Dendritic cell treated with granulocyte-macrophage colony-stimulating factor and Interleukin-4, amounts not matched to agents 40 ng/mL and 50 ng/mL, for 4 days (primary cell): ENCODE measurements at regions not wholly inside any gene's neighbourhood (a gene's known extent, or its start where the extent isn't known, plus 50 kb on each side); places are given as distances from the start of the nearest gene placed in this dataset.

Source experiments
- H3K27ac Mint-ChIP-seq: one replicate; pipeline ENCODE4 v1.8.0; 2022; ENCODE audit warnings: mild to moderate bottlenecking, mixed read lengths
- H3K27me3 Mint-ChIP-seq: one replicate; pipeline ENCODE4 v1.8.0; 2022; ENCODE audit warnings: mild to moderate bottlenecking, mixed read lengths
- H3K36me3 Mint-ChIP-seq: one replicate; pipeline ENCODE4 v1.8.0; 2022; ENCODE audit warnings: low read depth, mixed read lengths
- H3K4me1 Mint-ChIP-seq: one replicate; pipeline ENCODE4 v1.8.0; 2022; ENCODE audit warnings: low read depth, mixed read lengths
- H3K4me3 Mint-ChIP-seq: one replicate; pipeline ENCODE4 v1.8.0; 2022; ENCODE audit warnings: mild to moderate bottlenecking, moderate library complexity, mixed read lengths
- H3K9me3 Mint-ChIP-seq: one replicate; pipeline ENCODE4 v1.8.0; 2022; ENCODE audit warnings: mixed read lengths
- intact Hi-C: fragments of 100-400 bp; cut with micrococcal nuclease; formaldehyde crosslinking; loops from one replicate; pipeline ENCODE4 v1.15.0; 2022

DNA sequence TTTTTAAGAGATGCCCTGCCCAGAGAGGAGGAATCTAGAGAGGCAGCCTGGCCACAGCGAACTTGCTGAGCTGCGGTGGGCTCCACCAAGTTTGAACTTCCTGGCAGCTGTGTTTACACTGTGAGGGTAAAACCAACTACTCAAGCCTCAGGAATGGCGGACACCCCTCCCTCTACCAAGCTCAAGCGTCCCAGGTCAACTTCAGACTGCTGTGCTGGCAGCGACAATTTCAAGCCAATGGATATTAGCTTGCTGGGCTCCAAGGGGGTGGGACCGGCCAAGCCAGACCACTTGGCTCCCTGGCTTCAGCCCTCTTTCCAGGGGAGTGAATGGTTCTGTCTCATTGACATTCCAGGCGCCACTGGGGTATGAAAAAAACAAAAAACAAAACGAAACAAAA, 289.4 kb downstream of the KCNS3 start:
- Mint-ChIP-seq H3K4me3 (no peak overlapping the region), H3K27ac (no peak overlapping the region), H3K4me1 (no peaks in the 10 kb centered on the region), H3K9me3 (no peaks in the 10 kb centered on the region), H3K36me3 (no peaks in the 10 kb centered on the region), H3K27me3 (no peaks in the 10 kb centered on the region)
- intact Hi-C loops: no loop called here

DNA sequence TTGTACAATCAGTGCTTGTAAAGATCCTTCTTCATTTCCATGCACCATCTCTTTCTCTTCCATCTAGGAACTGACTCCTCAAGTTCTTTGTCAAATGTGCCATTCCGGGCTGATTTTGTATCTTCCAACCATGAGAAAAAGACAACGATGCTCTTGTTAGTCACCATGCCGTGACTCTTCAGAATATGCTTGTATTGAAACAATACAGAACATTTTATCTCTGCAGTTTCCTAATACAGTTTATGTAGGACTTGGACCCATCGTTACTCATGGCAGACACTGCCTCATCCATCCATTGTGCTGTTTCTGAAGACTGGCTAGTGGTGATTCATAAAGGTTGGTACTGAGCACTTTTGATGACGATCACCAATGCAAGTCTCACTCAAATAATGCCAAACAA, 283.2 kb downstream of the KCNS3 start:
- no peaks in the 10 kb centered on the region for H3K4me1 Mint-ChIP-seq
- intact Hi-C loops: no loop called here
- H3K27me3 Mint-ChIP-seq: no peaks in the 10 kb centered on the region
- no peaks in the 10 kb centered on the region for H3K9me3 Mint-ChIP-seq
- H3K4me3 Mint-ChIP-seq: no peak overlapping the region
- H3K27ac Mint-ChIP-seq: no peak overlapping the region
- no peaks in the 10 kb centered on the region for H3K36me3 Mint-ChIP-seq

DNA sequence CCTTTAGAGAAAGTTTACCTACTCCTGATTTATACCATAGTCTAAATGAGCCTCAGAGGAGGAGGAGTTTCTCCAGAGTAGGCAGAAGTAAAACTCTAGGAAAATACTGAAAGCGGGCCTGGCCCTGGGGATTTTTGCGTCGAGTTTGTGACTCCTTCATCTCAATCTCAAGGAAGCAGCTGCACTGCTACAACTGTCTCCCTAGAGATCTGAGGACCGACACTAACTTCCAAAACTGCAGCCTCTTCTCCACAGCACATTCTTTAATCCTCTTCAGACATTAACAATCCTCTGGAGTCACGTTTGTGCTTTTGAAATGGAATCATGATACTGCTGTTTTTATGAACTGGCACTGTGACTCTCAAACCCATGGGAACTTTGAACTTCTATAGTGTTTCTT, 281.4 kb downstream of the KCNS3 start:
- no peaks in the 10 kb centered on the region for H3K36me3 Mint-ChIP-seq
- H3K27ac Mint-ChIP-seq: no peak overlapping the region
- intact Hi-C loops: no loop called here
- H3K27me3 Mint-ChIP-seq: no peaks in the 10 kb centered on the region
- no peaks in the 10 kb centered on the region for H3K9me3 Mint-ChIP-seq
- H3K4me1 Mint-ChIP-seq: no peaks in the 10 kb centered on the region
- H3K4me3 Mint-ChIP-seq: no peak overlapping the region

DNA sequence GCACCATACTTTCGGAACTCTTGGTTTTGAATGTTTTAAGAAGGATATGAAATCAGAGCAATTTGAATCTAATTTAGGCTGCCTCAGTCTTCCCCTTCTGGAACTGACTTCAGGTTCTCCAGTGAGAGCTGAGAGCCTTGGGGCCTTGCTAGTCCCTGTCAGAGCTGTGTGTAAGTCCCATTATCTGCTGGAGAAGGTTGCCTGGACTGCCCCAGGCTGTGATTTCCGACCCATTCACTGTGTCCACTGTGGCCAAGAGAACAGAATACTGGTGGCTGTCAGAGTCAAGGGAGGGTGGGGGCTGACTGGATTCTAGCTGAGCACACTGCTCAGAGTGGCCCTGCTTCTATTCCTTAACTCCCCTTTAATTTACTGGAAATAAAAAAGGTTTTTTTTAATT, 278.0 kb downstream of the KCNS3 start:
- H3K27me3 Mint-ChIP-seq: no peaks in the 10 kb centered on the region
- H3K36me3 Mint-ChIP-seq: no peaks in the 10 kb centered on the region
- H3K9me3 Mint-ChIP-seq: no peaks in the 10 kb centered on the region
- no peaks in the 10 kb centered on the region for H3K4me1 Mint-ChIP-seq
- no peak overlapping the region for H3K27ac Mint-ChIP-seq
- no peak overlapping the region for H3K4me3 Mint-ChIP-seq
- intact Hi-C loops: no loop called here

DNA sequence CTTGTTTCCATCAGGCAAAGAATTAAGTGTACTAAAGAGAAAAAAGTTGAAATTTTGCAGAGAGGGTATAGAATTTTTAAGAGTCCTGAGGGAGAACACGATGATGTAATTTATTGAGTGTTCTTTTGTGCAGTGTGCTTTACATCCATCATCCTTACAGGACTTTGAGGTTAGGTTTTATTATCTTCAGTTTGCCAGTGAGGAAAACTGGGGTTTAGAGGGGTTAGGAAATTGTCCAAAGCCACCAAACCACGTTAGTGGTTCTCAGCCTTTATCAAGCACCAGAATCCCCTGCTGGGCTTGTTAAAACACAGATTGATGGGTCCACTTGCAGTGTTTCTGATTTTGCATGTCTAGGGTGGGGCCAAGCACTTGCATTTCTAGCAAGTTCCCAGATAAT, 277.5 kb downstream of the KCNS3 start:
- no peaks in the 10 kb centered on the region for H3K4me1 Mint-ChIP-seq
- H3K27me3 Mint-ChIP-seq: no peaks in the 10 kb centered on the region
- no peaks in the 10 kb centered on the region for H3K36me3 Mint-ChIP-seq
- H3K9me3 Mint-ChIP-seq: no peaks in the 10 kb centered on the region
- no peak overlapping the region for H3K27ac Mint-ChIP-seq
- intact Hi-C loops: no loop called here
- H3K4me3 Mint-ChIP-seq: no peak overlapping the region

DNA sequence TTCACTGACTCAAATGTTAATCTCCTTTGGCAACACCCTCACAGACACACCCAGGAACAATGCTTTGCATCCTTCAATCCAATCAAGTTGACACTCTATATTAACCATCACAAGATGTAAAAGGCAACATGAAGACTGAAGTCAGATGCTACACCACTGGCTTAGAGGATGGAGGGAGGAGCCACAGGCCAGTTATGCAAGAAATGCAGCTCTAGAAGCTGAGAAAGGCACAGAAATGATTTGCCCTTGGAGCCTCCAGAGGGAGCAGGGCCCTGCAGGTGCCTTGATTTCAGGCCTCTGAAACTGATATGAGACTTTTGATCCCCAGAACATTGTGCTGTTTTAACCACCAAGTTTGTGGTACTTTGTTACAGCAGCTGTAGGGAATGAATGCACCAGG, 276.3 kb downstream of the KCNS3 start:
- Mint-ChIP-seq H3K4me1 (no peaks in the 10 kb centered on the region), H3K27ac (no peak overlapping the region), H3K4me3 (no peak overlapping the region), H3K9me3 (no peaks in the 10 kb centered on the region), H3K36me3 (no peaks in the 10 kb centered on the region), H3K27me3 (no peaks in the 10 kb centered on the region)
- intact Hi-C loops: no loop called here

DNA sequence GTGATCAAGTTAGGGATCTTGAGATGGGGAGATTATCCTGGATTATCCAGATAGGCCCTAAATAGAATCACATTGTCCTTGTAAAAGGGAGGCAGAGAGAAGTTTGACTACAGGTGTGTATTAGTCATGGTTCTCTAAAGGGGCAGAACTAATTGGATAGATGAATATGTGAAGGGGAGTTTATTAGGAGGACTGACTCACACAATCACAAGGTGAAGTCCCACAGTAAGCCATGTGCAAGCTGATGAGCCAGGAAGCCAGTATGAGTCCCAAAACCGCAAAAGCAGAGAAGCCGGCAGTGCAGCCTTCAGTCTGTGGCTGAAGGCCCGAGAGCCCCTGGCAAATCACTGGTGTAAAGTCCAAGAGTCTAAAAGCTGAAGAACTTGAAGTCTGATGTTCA, 275.8 kb downstream of the KCNS3 start:
- intact Hi-C loops: no loop called here
- H3K27me3 Mint-ChIP-seq: no peaks in the 10 kb centered on the region
- H3K36me3 Mint-ChIP-seq: no peaks in the 10 kb centered on the region
- no peaks in the 10 kb centered on the region for H3K9me3 Mint-ChIP-seq
- H3K27ac Mint-ChIP-seq: no peak overlapping the region
- H3K4me3 Mint-ChIP-seq: no peak overlapping the region
- no peaks in the 10 kb centered on the region for H3K4me1 Mint-ChIP-seq

DNA sequence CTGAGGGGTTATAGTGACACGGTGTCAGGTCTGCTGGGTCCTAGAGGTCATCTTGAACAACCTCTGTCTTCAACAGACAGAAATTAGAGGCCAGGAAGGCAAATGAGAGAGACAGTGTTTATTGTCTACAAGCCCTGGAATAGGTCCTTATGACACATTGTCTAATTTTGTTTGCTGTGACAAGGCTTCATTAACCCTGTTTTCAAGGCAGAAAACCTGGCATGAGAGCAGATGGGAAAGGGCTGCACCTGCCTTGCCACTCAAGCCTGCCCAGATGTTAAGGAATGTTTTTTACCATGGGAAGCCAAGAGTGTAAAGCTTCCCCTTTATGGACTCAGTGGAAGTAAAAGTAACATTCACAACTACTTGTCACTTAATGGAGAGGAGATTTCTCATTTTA, 275.3 kb downstream of the KCNS3 start:
- intact Hi-C loops: no loop called here
- Mint-ChIP-seq H3K9me3 (no peaks in the 10 kb centered on the region), H3K4me3 (no peak overlapping the region), H3K27ac (no peak overlapping the region), H3K27me3 (no peaks in the 10 kb centered on the region), H3K36me3 (no peaks in the 10 kb centered on the region), H3K4me1 (no peaks in the 10 kb centered on the region)

DNA sequence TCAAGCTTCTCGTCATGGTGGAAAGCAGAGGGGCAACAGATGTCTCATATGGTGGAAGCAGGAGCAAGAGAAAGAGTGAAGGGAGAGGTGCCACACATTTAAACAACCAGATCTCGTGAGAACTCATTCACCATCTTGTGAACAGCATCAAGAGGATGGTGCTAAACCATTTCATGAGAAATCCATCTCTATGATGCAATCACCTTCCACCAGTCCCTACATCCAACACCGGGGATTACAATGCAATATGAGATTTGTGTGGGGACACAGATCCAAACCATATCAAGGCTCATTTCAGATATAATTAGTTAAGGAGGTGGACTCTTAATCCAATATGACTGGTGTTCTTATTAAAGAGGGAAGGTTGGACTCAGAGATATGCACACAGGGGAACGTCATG, 272.8 kb downstream of the KCNS3 start:
- Mint-ChIP-seq H3K4me3 (no peak overlapping the region), H3K36me3 (no peaks in the 10 kb centered on the region), H3K4me1 (no peaks in the 10 kb centered on the region), H3K9me3 (no peaks in the 10 kb centered on the region), H3K27ac (no peak overlapping the region), H3K27me3 (no peaks in the 10 kb centered on the region)
- intact Hi-C loops: no loop called here

DNA sequence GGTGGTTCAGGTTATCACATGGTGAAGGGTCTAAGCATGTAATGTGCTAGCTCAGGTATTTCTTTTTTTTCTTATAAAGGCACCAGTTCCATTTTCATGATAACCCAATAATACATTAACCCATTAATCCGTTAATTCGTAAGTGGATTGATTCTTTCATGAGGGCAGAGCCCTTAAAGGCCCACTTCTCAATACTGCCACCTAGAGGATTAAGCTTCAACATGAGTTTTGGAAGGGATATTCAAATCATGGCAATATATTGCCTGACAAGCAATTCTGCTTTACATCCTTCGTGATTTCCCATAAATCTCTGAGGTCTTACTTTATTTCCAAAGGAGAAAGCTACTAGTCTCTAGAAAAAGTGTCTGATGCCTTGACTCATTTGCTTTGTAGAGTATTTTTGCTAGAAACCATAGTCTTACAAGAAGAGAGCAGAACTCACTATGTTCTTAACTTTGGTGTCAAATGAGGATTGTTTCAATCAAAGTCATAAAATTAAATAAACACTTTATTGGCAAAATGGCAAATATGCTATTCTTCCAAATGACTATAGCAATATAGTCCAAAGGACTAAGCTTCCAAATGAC, 271.3 kb downstream of the KCNS3 start:
- H3K4me3 Mint-ChIP-seq: no peak overlapping the region
- H3K27ac Mint-ChIP-seq: no peak overlapping the region
- H3K4me1 Mint-ChIP-seq: no peaks in the 10 kb centered on the region
- no peaks in the 10 kb centered on the region for H3K27me3 Mint-ChIP-seq
- H3K9me3 Mint-ChIP-seq: no peaks in the 10 kb centered on the region
- no peaks in the 10 kb centered on the region for H3K36me3 Mint-ChIP-seq
- intact Hi-C loops: no loop called here

DNA sequence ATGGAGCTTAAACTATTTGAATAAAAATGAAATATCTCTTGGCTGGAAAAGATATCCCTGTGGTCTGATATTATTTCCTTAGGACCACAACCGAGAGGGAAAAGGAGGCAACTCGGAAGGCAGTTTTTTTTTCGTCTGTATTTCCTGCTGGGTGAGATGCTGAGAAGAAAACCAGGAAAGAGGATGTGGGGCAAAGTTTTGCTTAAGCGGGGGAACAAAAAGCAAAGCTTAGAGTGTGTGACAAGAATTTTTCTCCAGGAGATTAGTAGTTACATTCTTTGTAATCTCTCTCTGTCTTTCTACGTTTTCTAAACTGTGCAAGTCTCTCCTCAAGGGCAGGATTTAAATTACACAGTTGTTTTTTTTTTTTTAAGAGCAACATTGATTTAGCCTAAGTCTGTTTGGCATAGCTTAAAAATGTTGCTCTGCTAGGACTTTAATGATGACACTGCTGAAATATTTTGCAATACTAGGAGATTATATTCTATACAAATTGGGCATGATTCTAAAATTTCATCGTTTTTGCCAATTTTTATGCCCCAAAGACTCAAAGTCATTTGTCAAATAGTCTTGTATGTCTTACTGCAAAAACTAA, 258.5 kb downstream of the KCNS3 start:
- intact Hi-C loops: no loop called here
- H3K36me3 Mint-ChIP-seq: no peaks in the 10 kb centered on the region
- H3K27me3 Mint-ChIP-seq: no peaks in the 10 kb centered on the region
- H3K4me1 Mint-ChIP-seq: no peaks in the 10 kb centered on the region
- H3K27ac Mint-ChIP-seq: no peak overlapping the region
- H3K4me3 Mint-ChIP-seq: no peak overlapping the region
- H3K9me3 Mint-ChIP-seq: no peaks in the 10 kb centered on the region

DNA sequence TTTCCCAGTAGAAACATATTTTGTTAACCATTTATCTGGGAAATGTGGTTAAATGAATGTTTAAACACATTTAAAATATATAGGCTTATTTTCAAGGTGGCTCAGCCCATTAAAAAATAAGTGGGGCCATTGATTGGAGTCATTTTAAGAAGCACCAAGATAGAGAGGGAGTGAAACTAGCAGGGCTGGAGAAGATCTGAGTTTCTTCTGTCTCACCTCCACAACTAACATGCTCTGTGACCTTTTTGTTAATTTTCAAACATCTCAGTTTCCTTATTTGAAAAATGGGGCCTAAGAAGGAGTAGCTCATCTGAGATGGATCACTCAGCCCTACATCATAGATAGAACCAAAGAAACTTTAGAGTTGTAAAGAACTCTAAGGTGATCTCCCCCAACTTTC, 254.8 kb downstream of the KCNS3 start:
- intact Hi-C loops: no loop called here
- no peaks in the 10 kb centered on the region for H3K9me3 Mint-ChIP-seq
- no peak overlapping the region for H3K27ac Mint-ChIP-seq
- no peaks in the 10 kb centered on the region for H3K36me3 Mint-ChIP-seq
- H3K4me3 Mint-ChIP-seq: no peak overlapping the region
- H3K27me3 Mint-ChIP-seq: peaks cover 1% of the 10 kb centered on the region
- no peaks in the 10 kb centered on the region for H3K4me1 Mint-ChIP-seq

DNA sequence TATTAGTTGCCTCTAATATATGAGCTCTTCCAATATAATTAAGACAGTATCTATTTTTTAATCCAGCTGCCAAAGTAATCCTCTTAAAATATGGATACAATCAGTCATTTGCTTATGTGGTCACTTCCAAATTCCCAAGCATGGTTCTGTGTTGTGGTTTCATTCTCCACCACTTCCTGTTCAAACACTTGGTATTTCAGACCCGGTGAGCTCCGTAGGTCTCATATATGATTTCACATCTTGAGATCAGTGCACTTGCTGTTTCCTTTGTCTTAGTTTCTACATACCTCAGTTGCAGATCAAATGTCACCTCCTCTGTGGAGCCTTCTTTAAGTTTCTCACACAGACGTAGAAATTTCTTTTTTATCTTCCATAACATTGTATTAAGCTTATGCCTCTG, 254.2 kb downstream of the KCNS3 start:
- no peaks in the 10 kb centered on the region for H3K9me3 Mint-ChIP-seq
- intact Hi-C loops: no loop called here

DNA sequence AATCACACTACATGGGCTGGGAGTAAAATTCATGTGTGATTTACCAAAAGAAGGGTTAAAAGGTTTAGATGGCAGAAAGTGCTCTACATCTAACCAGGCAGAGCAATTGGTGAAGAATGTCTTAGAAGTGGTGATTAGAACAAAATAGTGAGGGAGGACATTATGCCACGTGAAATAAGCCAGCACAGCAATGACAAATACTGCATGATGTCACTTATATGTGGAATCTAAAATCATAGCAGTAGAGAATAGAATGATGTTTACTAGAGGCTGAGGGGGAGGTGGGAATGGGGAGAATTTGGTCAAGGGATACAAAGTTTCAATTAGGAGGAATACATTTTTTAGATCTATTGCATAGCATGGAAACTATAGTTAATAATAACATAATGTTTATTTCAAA, 253.3 kb downstream of the KCNS3 start:
- Mint-ChIP-seq H3K27ac (no peak overlapping the region), H3K9me3 (no peaks in the 10 kb centered on the region)

More for the DNA sequence above, 254.2 kb downstream of the KCNS3 start:
- Mint-ChIP-seq H3K4me3 (no peak overlapping the region), H3K27ac (no peak overlapping the region), H3K4me1 (no peaks in the 10 kb centered on the region), H3K27me3 (peaks cover 1% of the 10 kb centered on the region), H3K36me3 (no peaks in the 10 kb centered on the region)

DNA sequence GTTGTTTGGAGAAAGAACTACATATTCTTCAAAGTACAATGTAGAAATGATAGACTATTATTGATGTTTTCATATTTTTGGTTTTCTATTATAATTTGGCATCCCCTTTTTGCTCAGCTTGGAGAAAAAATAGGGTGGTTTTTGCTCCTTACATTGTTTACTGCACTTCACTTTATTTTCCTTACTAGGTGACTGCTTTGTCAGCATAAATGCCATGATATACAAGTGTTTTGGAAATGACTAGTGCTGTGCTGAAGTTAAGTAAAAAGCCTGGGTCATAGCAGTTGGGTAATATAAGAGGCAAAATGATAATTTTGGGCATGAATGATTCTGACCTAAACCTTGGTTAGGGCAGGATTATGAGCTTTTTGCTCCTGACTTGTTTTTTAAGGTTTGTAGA, 250.9 kb downstream of the KCNS3 start:
- Mint-ChIP-seq H3K27ac (no peak overlapping the region), H3K27me3 (peaks cover 1% of the 10 kb centered on the region), H3K4me3 (no peak overlapping the region), H3K9me3 (no peaks in the 10 kb centered on the region), H3K36me3 (no peaks in the 10 kb centered on the region), H3K4me1 (no peaks in the 10 kb centered on the region)
- intact Hi-C loops: no loop called here

More for the DNA sequence above, 253.3 kb downstream of the KCNS3 start:
- no peak overlapping the region for H3K4me3 Mint-ChIP-seq
- intact Hi-C loops: no loop called here
- H3K27me3 Mint-ChIP-seq: peaks cover 1% of the 10 kb centered on the region
- no peaks in the 10 kb centered on the region for H3K36me3 Mint-ChIP-seq
- H3K4me1 Mint-ChIP-seq: no peaks in the 10 kb centered on the region
